H7 (cell line): ENCODE measurements at regions not wholly inside any gene's neighbourhood (a gene's known extent, or its start where the extent isn't known, plus 50 kb on each side); places are given as distances from the start of the nearest gene placed in this dataset.
"Not testable (repeated sequence)": the region's sequence is repeated elsewhere in the genome, so short reads cannot be mapped to it uniquely, and the experiment has no call there.

ENCODE experiments used
- DNase-seq: peaks from one replicate; pipeline ENCODE4 v3.0.0; 2012
- H3K27me3 ChIP-seq: 2 replicates; pipeline ENCODE4 v1.6.0; 2011; ENCODE audit warnings: mild to moderate bottlenecking, low read length; ENCODE audit not compliant: control insufficient read depth, insufficient read depth
- H3K36me3 ChIP-seq: replicated peaks from 2 replicates; pipeline ENCODE4 v1.5.1; 2011; ENCODE audit warnings: low read length; ENCODE audit not compliant: control insufficient read depth, insufficient read depth
- H3K4me3 ChIP-seq: 2 replicates; pipeline ENCODE4 v1.5.1; 2011; ENCODE audit warnings: low read depth, mild to moderate bottlenecking, control low read depth, low read length, moderate library complexity; ENCODE audit not compliant: insufficient read depth

DNA sequence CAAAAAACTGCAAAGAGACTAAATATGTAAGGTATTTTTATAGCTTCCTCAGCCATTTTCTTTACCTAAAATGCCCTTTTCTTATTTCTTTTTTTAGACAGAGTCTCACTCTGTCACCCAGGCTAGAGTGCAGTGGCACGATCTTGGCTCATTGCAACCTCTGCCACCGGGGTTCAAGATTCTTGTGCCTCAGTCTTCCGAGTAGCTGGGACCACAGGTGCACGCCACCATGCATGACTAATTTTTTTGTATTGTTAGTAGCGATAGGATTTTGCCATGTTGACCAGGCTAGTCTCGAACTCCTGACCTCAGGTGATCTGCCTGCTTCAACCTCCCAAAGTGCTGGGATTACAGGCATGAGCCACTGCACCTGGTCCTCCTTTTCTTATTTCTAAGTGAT, 99.4 kb upstream of the CHD1 start:
- H3K27me3 ChIP-seq, H3K4me3 ChIP-seq, H3K36me3 ChIP-seq, DNase-seq: not testable (repeated sequence)

DNA sequence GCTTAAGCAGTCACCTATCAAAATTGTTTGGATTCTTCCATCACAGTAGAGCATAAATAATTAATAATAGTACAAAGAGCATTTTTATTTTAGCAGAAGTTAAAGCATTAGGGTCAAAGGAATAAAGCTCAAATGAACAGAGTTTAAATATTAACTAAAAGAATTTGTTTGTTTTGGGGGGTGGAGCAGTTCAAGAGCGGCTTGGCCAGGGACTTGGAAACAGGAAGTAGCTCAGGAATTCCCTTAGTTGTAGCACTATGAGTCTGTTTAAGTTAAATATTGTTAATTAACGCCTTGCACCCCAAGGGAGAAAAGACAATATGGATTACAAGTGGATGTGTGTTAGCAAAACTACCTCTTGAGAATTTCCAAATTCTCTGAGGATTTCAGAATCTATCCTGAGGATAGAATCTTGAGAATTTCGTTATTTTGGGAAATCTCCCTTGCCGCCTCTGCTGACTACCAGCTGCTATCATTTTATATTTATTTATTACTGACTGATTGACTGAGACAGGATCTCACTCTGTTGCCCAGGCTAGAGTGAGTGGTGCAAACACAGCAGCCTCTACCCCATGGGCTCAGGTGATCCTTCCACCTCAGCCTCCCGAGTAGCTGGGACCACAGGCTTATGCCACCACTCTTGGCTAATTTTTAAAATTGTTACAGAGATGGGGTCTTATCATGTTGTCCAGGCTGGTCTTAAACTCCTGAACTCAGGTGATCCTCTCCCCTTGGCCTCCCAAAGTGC, 96.7 kb upstream of the CHD1 start:
- DNase-seq, result no peak
- H3K4me3 ChIP-seq, result no peak overlapping the region
- no peaks in the 10 kb centered on the region for H3K36me3 ChIP-seq
- no peaks in the 10 kb centered on the region for H3K27me3 ChIP-seq

DNA sequence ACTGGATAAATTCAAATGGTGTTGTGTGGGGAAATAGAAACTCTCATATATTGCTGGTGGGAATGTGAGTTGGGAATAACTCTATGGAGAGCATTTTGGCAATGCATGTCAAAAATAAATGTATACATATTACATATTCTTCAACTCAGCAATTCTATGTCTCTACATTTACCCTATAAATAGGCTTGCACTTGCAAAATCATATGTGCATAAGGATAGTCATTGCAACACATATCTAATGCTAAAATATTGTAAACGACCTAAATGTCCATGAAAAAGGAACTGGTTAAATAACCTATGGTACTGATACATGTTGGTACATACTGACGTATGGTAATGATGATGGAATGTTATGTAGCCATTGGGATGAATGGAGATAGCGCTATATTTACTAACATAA, 94.5 kb upstream of the CHD1 start:
- DNase-seq, result no peak
- H3K27me3 ChIP-seq, result no peaks in the 10 kb centered on the region
- no peak overlapping the region for H3K4me3 ChIP-seq
- H3K36me3 ChIP-seq, result no peaks in the 10 kb centered on the region

DNA sequence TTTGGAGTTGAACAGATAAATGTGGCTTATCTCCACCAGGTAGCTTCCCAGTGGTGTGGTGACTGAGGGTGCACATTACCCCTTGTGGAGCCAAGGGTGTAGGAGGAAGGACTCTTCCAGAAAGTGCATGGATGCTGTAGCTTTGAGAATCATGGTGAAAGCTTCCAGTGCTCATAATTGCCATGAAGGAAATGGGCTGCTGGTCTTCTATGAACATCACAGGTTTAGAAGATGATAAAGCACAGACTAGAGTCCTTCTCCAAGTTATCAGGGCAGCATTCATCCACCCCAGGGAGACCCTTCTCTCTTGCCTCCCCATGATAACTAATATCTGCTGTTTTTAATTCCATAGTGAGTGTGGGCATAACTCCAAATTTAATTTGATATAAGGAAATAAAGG, 93.4 kb upstream of the CHD1 start:
- DNase-seq, result no peak
- H3K27me3 ChIP-seq, result no peaks in the 10 kb centered on the region
- no peak overlapping the region for H3K4me3 ChIP-seq
- H3K36me3 ChIP-seq, result no peaks in the 10 kb centered on the region

DNA sequence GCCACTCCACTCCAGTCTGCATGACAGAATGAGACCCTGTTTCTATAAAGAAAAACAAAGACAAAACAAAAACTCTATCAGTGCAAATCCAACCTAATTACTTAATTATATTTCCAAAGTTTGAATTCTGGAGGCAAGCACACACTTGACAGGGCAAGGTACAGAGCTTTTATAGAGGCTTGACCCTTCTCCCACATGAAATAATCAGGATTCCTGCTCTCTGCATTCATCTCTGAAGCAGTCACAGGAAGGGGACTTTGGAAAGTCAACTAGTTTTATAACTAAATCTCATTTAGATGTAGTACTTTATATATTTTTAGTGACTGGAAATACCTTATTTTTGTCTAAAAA, 91.9 kb upstream of the CHD1 start:
- Histone ChIP-seq H3K4me3 (no peak overlapping the region), H3K36me3 (no peaks in the 10 kb centered on the region), H3K27me3 (no peaks in the 10 kb centered on the region)
- no peak for DNase-seq

- Histone ChIP-seq H3K4me3 (no peak overlapping the region), H3K36me3 (no peaks in the 10 kb centered on the region), H3K27me3 (no peaks in the 10 kb centered on the region)
- no peak for DNase-seq
Observed at GRCh38 chr5:99019812-99020697, 91.2 kb upstream of the CHD1 start.

DNA sequence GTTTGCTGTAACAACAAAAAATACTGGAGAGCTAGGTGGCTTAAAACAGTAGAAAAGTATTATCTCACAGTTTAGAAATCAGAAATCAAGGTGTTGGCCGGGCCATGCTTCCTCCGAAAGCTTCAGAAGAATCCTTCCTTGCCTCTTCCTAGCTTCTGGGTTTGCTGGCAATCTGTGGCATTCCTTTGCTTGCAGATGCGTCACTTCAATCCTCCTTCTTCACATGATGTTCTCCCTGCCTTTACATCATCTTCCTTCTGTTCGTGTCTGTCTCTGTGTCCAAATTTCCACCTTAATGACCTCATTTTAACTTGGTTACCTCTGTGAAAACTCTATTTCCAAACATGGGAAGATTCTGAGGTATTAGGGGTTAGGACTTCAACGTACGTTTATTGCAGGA, 90.4 kb upstream of the CHD1 start:
- H3K36me3 ChIP-seq, result no peaks in the 10 kb centered on the region
- no peak for DNase-seq
- H3K27me3 ChIP-seq, result no peaks in the 10 kb centered on the region
- no peak overlapping the region for H3K4me3 ChIP-seq

- no peak overlapping the region for H3K4me3 ChIP-seq
- DNase-seq, result no peak
- H3K27me3 ChIP-seq, result no peaks in the 10 kb centered on the region
- H3K36me3 ChIP-seq, result no peaks in the 10 kb centered on the region
Observed at GRCh38 chr5:99010294-99010693, 81.5 kb upstream of the CHD1 start.

DNA sequence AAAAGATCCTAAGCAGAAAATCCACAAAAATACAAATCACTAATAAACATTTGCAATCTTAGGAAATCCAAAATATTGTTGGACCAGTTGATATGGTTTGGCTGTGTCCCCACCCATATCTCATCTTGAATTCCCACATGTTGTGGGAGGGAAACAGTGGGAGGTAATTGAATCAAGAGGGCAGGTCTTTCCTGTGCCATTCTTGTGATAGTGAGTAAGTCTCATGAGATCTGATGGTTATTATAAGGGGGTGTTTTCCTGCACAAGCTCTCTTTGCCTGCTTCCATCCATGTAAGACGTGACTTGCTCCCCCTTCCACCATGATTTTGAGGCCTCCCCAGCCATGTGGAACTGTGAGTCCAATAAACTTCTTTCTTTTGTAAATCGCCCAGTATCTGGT, 79.2 kb upstream of the CHD1 start:
- not testable (repeated sequence) for DNase-seq, H3K27me3 ChIP-seq, H3K36me3 ChIP-seq, H3K4me3 ChIP-seq

DNA sequence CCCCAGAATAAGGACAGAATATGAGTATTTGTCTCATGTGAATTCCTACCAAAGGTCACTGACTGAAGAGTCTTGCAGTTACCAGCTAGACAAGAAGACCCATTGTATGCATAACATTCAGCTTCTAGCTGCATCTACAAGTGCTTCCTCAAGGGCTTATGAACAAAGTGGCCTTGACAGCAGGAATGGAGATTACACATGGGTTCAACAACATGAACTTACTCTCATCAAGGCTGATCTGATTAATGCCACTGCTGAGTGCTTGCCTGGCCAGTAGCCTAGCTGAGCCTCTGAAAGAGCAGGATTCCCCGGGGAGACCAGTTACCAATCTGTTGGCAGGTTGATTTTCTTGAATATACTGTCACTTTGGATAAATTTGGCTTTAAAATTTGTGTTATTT, 76.7 kb upstream of the CHD1 start:
- H3K36me3 ChIP-seq, result no peaks in the 10 kb centered on the region
- no peak for DNase-seq
- no peak overlapping the region for H3K4me3 ChIP-seq
- no peaks in the 10 kb centered on the region for H3K27me3 ChIP-seq

DNA sequence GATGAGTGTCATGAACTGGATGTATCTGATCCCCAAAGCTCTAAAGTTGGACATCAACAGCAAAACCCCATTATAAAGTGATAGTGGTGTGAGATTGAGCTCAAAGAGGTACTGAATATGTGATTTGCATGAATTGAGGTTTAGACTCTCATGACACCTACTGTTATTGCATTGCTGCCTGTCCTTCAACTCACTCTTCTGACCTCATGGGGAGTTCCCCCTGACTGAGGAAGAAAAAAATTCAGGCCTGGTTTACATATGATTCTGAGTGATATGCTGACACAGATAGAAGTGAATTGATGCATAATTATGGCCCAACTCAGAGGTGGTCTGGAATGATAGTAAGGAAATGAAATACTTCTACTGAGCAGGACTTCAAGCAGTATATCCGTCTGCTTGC, 76.2 kb upstream of the CHD1 start:
- Histone ChIP-seq H3K27me3 (no peaks in the 10 kb centered on the region), H3K4me3 (no peak overlapping the region), H3K36me3 (no peaks in the 10 kb centered on the region)
- DNase-seq, result no peak

DNA sequence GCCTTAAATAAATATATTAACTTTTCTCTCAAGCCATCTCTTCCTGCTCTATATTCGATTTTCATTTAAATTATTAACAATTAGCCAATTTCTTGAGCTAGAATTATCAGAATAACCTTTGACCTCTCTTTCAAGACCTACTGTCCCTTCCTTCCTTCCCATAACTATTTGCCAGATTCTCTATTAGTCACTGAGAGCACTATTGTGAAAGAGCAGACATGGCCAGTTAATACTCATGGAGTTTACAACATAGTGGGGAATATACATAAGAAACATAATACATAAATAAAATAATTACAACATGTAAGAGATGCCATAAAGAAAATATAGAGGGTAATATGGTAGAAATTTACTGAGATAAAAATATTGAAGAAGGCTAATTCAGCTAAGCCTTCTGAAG, 72.1 kb upstream of the CHD1 start:
- Histone ChIP-seq H3K4me3 (no peak overlapping the region), H3K27me3 (no peaks in the 10 kb centered on the region), H3K36me3 (no peaks in the 10 kb centered on the region)
- no peak for DNase-seq

- Histone ChIP-seq H3K27me3 (no peaks in the 10 kb centered on the region), H3K4me3 (no peak overlapping the region), H3K36me3 (no peaks in the 10 kb centered on the region)
- no peak for DNase-seq
Observed at GRCh38 chr5:99000221-99000620, 71.4 kb upstream of the CHD1 start.

DNA sequence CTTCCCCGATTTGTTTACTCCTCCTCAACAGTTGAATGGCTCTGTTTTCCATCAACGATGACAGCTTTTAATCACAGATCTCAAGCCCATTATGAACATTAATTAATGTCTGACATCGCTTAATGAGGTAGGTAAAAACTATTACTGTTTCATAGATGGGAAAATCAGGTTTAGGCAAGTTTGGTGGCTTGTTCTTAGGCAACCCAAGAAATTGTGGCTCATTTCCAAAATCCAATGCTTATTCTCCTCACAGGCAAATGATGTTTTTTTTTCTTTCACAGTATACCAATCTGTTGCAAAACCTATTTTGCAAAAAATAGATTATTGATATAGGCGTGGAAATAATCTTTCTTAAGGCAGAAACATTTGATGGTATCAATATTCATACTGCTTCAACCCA, 70.8 kb upstream of the CHD1 start:
- H3K4me3 ChIP-seq, result no peak overlapping the region
- no peak for DNase-seq
- H3K36me3 ChIP-seq, result no peaks in the 10 kb centered on the region
- H3K27me3 ChIP-seq, result no peaks in the 10 kb centered on the region

GRCh38 chr5:98997000-98997399, 68.2 kb upstream of the CHD1 start:
- Histone ChIP-seq H3K4me3 (no peak overlapping the region), H3K36me3 (no peaks in the 10 kb centered on the region), H3K27me3 (no peaks in the 10 kb centered on the region)
- no peak for DNase-seq
